HEK293 (cell line): ENCODE measurements at regions not wholly inside any gene's neighbourhood (a gene's known extent, or its start where the extent isn't known, plus 50 kb on each side); places are given as distances from the start of the nearest gene placed in this dataset.

Experiments used
- ZFP3 ChIP-seq: fragments of 450-650 bp; formaldehyde crosslinking; IDR thresholded peaks from 2 replicates; pipeline ENCODE4 v1.5.1; 2016; ENCODE audit warnings: low read depth, missing biosample characterization, missing genetic modification characterization
- ZNF433 ChIP-seq: fragments of 450-650 bp; formaldehyde crosslinking; IDR thresholded peaks from 2 replicates; pipeline ENCODE4 v1.5.1; 2016; ENCODE audit warnings: missing biosample characterization, missing genetic modification characterization, low read depth
- ZNF776 ChIP-seq: fragments of 450-650 bp; formaldehyde crosslinking; IDR thresholded peaks from 2 replicates; pipeline ENCODE4 v1.5.0; 2017; ENCODE audit warnings: missing biosample characterization, missing genetic modification characterization, borderline replicate concordance
- TF ChIP-seq, protein P1 (sequence below): fragments of 450-650 bp; formaldehyde crosslinking; IDR thresholded peaks from 2 replicates; pipeline ENCODE4 v1.5.1; 2016; ENCODE audit warnings: missing biosample characterization, missing genetic modification characterization

- TF ChIP-seq, protein P1, sequence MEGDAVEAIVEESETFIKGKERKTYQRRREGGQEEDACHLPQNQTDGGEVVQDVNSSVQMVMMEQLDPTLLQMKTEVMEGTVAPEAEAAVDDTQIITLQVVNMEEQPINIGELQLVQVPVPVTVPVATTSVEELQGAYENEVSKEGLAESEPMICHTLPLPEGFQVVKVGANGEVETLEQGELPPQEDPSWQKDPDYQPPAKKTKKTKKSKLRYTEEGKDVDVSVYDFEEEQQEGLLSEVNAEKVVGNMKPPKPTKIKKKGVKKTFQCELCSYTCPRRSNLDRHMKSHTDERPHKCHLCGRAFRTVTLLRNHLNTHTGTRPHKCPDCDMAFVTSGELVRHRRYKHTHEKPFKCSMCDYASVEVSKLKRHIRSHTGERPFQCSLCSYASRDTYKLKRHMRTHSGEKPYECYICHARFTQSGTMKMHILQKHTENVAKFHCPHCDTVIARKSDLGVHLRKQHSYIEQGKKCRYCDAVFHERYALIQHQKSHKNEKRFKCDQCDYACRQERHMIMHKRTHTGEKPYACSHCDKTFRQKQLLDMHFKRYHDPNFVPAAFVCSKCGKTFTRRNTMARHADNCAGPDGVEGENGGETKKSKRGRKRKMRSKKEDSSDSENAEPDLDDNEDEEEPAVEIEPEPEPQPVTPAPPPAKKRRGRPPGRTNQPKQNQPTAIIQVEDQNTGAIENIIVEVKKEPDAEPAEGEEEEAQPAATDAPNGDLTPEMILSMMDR (tag by site-specific recombination): no peak
- TF ChIP-seq ZFP3 (tag by site-specific recombination) (no peak), ZNF433 (no peak), ZNF776 (tag by site-specific recombination) (no peak)
These were observed 198.5 kb upstream of the KCTD7 start for GRCh38 chr7:66430164-66430545.
